ENCODE measurements at regions not wholly inside any gene's neighbourhood (a gene's known extent, or its start where the extent isn't known, plus 50 kb on each side); places are given as distances from the start of the nearest gene placed in this dataset.

- TF ChIP-seq EP300 (IDR thresholded peaks at IDR 0.05): no peak
- TF ChIP-seq, protein P1, sequence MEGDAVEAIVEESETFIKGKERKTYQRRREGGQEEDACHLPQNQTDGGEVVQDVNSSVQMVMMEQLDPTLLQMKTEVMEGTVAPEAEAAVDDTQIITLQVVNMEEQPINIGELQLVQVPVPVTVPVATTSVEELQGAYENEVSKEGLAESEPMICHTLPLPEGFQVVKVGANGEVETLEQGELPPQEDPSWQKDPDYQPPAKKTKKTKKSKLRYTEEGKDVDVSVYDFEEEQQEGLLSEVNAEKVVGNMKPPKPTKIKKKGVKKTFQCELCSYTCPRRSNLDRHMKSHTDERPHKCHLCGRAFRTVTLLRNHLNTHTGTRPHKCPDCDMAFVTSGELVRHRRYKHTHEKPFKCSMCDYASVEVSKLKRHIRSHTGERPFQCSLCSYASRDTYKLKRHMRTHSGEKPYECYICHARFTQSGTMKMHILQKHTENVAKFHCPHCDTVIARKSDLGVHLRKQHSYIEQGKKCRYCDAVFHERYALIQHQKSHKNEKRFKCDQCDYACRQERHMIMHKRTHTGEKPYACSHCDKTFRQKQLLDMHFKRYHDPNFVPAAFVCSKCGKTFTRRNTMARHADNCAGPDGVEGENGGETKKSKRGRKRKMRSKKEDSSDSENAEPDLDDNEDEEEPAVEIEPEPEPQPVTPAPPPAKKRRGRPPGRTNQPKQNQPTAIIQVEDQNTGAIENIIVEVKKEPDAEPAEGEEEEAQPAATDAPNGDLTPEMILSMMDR (IDR thresholded peaks at IDR 0.05): no peak
These were observed 246.7 kb downstream of the DHX15 start for GRCh38 chr4:24337451-24338190.

All from ovary (tissue), 3 donors.